ENCODE measurements at regions not wholly inside any gene's neighbourhood (a gene's known extent, or its start where the extent isn't known, plus 50 kb on each side); places are given as distances from the start of the nearest gene placed in this dataset.

DNA sequence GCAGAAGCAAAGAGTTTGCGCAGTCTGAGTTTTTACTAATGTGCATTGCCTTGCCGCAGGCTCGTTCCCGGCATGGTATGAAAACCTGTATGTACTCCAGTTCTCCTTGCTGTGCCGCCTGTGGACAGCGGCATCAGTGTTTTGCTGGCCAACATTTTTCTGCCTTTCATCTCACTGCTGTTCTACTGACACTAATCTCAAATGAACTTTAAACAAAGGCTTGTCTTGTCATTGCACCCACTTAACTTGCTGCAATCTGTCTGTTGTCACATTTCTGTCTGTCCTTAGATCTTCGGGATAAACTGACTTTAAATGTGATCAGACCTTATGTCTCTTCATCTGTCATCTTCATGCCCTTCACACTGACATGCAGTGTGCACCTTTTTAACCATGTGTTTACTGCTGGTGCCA, 71.7 kb upstream of the ZNRF2 start:
- no peaks in the 10 kb centered on the region for H3K36me3 ChIP-seq (ENCODE audit: insufficient read depth, low read length)
- no peaks in the 10 kb centered on the region for H3K4me1 ChIP-seq (ENCODE audit: insufficient read depth, low read length)
- no peaks in the 10 kb centered on the region for H3K27me3 ChIP-seq (ENCODE audit: control insufficient read depth in 1 of 2, insufficient read depth in 2 of 2, low read length in 2 of 2)
- H3K9me3 ChIP-seq (ENCODE audit: low read length): no peaks in the 10 kb centered on the region
- H3K27ac ChIP-seq (ENCODE audit: low read depth, low read length): no peak overlapping the region
- no peak overlapping the region for H3K4me3 ChIP-seq (ENCODE audit: low read depth in 1 of 2, low read length in 2 of 2)
- no peak overlapping the region for H3K9ac ChIP-seq (ENCODE audit: low read length)

DNA sequence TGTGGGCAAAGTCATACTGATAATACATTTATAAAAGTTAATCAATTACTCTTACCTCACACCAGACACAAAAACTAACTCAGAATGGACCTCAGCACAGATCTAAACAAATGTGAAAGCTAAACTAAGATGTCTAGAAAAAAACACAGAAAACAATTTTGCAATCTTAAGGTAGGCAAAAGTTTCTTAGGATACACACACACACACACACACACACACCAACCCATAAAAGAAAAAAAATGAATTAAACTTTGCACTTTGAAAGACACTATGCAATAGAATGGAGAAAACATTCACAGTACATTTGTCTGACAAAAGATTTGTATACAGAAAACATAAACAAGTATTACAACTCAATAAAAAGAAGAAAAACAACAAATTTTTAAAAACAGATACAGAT, 70.8 kb upstream of the ZNRF2 start:
- H3K27ac ChIP-seq (ENCODE audit: low read depth, low read length): no peak overlapping the region
- no peak overlapping the region for H3K4me3 ChIP-seq (ENCODE audit: low read depth in 1 of 2, low read length in 2 of 2)
- H3K36me3 ChIP-seq (ENCODE audit: insufficient read depth, low read length): no peaks in the 10 kb centered on the region
- no peak overlapping the region for H3K9ac ChIP-seq (ENCODE audit: low read length)
- no peaks in the 10 kb centered on the region for H3K4me1 ChIP-seq (ENCODE audit: insufficient read depth, low read length)
- no peaks in the 10 kb centered on the region for H3K9me3 ChIP-seq (ENCODE audit: low read length)
- no peaks in the 10 kb centered on the region for H3K27me3 ChIP-seq (ENCODE audit: control insufficient read depth in 1 of 2, insufficient read depth in 2 of 2, low read length in 2 of 2)

DNA sequence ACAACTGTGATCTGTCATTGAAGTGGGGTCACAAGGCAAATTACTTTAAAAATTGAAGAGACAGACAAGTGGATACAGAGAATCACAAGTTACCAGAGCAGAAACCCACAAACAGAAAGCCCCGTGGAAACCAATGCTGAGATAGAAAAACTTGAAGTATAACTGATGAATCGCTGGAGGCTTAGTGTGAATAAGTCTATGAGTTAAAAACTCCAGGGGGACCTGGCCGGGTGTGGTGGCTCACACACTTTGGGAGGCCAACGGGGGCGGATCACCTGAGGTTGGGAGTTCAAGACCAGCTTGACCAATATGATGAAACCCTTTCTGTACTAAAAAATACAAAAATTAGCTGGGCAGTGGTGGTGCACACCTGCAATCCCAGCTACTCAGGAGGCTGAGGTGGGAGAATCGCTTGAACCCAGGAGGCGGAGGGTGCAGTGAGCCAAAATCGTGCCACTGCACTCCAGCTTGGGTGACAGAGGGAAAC, 69.7 kb upstream of the ZNRF2 start:
- H3K4me1 ChIP-seq (ENCODE audit: insufficient read depth, low read length): no peaks in the 10 kb centered on the region
- H3K36me3 ChIP-seq (ENCODE audit: insufficient read depth, low read length): no peaks in the 10 kb centered on the region
- H3K9me3 ChIP-seq (ENCODE audit: low read length): no peaks in the 10 kb centered on the region
- no peak overlapping the region for H3K27ac ChIP-seq (ENCODE audit: low read depth, low read length)
- no peak overlapping the region for H3K4me3 ChIP-seq (ENCODE audit: low read depth in 1 of 2, low read length in 2 of 2)
- H3K27me3 ChIP-seq (ENCODE audit: control insufficient read depth in 1 of 2, insufficient read depth in 2 of 2, low read length in 2 of 2): no peaks in the 10 kb centered on the region
- no peak overlapping the region for H3K9ac ChIP-seq (ENCODE audit: low read length)

DNA sequence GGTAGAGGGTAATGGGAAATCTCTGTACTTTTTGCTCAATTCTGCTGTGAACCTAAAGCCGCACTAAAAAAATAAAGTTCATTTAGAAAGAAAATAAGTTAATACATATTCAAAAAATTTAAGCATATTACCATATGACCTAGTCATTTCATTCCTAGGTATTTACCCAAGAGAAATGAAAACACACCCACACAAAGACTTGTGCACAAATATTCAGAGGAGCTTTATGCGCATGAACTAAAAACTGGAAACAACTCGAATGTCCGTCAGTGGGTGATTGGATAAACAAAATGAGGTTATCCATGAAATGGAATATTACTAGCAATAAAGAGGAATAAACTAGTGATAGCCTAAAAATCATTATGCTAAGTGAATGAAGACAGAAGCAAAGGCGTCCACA, 62.6 kb upstream of the ZNRF2 start:
- Histone ChIP-seq H3K9ac (ENCODE audit: low read length) (no peak overlapping the region), H3K4me1 (ENCODE audit: insufficient read depth, low read length) (peaks cover 15% of the 10 kb centered on the region), H3K9me3 (ENCODE audit: low read length) (no peaks in the 10 kb centered on the region), H3K4me3 (ENCODE audit: low read depth in 1 of 2, low read length in 2 of 2) (no peak overlapping the region), H3K27ac (ENCODE audit: low read depth, low read length) (no peak overlapping the region), H3K27me3 (ENCODE audit: control insufficient read depth in 1 of 2, insufficient read depth in 2 of 2, low read length in 2 of 2) (no peaks in the 10 kb centered on the region), H3K36me3 (ENCODE audit: insufficient read depth, low read length) (no peaks in the 10 kb centered on the region)

DNA sequence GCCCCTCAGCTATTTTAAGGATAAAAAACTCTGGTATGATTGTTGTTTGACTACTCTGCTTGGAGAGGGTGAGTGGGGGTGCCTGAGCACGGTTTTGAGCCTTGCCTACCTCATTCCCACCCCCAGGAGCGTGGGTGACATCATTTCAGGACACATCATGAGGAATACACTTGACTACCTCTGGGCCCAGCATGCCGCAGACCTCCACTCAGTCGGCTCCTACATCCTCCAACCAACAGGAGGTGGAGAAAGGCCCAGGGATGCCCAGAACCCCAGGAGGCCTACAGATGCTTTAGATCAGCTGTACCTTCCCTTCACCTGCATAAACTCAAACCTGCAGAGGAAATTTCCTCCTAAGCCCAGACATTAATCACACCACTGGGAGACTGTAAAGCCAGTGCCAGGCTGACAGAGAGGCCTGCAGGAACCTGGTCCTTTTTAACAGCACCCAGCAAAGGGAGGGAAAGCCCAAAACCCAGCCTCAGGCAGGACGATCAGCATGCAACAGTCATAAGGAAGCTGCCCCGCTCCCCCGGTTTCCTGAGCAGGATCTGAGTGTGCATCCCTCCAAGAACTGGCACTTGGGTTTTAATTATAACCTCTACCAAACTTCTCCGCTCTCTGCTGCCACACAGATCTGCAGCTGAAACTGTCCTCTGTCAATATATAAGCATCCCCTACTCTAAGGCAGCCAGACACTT, 61.7 kb upstream of the ZNRF2 start:
- H3K36me3 ChIP-seq (ENCODE audit: insufficient read depth, low read length): no peaks in the 10 kb centered on the region
- no peak overlapping the region for H3K9ac ChIP-seq (ENCODE audit: low read length)
- no peaks in the 10 kb centered on the region for H3K27me3 ChIP-seq (ENCODE audit: control insufficient read depth in 1 of 2, insufficient read depth in 2 of 2, low read length in 2 of 2)
- peaks cover 15% of the 10 kb centered on the region for H3K4me1 ChIP-seq (ENCODE audit: insufficient read depth, low read length)
- H3K27ac ChIP-seq (ENCODE audit: low read depth, low read length): no peak overlapping the region
- no peaks in the 10 kb centered on the region for H3K9me3 ChIP-seq (ENCODE audit: low read length)
- H3K4me3 ChIP-seq (ENCODE audit: low read depth in 1 of 2, low read length in 2 of 2): no peak overlapping the region

DNA sequence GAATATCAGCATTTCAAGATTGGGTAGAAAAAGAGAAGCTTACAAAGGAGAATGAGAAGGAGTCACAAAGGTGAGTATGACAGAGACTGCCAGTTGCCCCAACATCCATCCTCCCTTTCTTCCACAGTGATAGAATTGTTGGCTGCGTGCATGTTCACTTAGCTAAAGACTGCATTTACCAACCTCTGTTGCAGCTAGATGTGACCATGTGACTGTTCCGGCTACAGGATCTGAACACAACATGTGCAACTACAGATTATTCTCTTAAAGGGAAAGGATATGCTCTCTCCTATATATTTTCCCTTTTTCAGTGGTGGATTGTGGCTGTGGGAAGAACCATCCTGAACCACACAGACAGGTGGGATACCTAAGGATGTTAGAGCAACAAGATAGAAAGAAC, 60.5 kb upstream of the ZNRF2 start:
- no peak overlapping the region for H3K4me3 ChIP-seq (ENCODE audit: low read depth in 1 of 2, low read length in 2 of 2)
- no peaks in the 10 kb centered on the region for H3K36me3 ChIP-seq (ENCODE audit: insufficient read depth, low read length)
- H3K4me1 ChIP-seq (ENCODE audit: insufficient read depth, low read length): peaks cover 15% of the 10 kb centered on the region
- no peaks in the 10 kb centered on the region for H3K9me3 ChIP-seq (ENCODE audit: low read length)
- H3K27me3 ChIP-seq (ENCODE audit: control insufficient read depth in 1 of 2, insufficient read depth in 2 of 2, low read length in 2 of 2): no peaks in the 10 kb centered on the region
- H3K27ac ChIP-seq (ENCODE audit: low read depth, low read length): no peak overlapping the region
- H3K9ac ChIP-seq (ENCODE audit: low read length): no peak overlapping the region

DNA sequence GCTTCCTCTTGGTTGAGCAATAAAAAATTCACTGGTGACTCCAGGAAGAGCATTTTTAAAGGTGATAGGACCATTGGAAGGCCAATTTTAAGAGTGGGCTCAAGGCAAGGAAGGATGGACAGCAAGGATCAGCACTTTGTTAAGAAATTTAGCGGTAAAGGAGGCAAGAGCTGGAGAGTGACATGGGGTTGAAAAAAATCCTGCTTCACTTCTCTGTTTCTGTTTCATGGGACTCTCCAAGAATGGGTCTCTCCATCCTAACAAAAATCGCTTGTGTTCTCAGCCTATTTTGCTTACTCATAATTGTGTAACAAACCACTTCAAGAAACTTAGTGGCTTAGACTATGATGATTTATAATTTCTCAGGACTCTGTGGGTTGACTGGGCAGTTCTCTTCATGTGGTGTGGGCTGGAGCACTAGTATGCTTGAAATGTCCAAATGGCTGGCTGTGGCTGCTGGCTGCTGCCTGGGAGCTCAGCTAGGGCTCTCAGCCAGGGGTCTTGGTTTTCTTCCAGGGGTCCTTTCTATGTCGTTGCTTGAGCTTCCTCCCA, 59.8 kb upstream of the ZNRF2 start:
- no peaks in the 10 kb centered on the region for H3K27me3 ChIP-seq (ENCODE audit: control insufficient read depth in 1 of 2, insufficient read depth in 2 of 2, low read length in 2 of 2)
- no peaks in the 10 kb centered on the region for H3K9me3 ChIP-seq (ENCODE audit: low read length)
- H3K4me1 ChIP-seq (ENCODE audit: insufficient read depth, low read length): peaks cover 15% of the 10 kb centered on the region
- no peak overlapping the region for H3K27ac ChIP-seq (ENCODE audit: low read depth, low read length)
- H3K9ac ChIP-seq (ENCODE audit: low read length): no peak overlapping the region
- no peaks in the 10 kb centered on the region for H3K36me3 ChIP-seq (ENCODE audit: insufficient read depth, low read length)
- no peak overlapping the region for H3K4me3 ChIP-seq (ENCODE audit: low read depth in 1 of 2, low read length in 2 of 2)

DNA sequence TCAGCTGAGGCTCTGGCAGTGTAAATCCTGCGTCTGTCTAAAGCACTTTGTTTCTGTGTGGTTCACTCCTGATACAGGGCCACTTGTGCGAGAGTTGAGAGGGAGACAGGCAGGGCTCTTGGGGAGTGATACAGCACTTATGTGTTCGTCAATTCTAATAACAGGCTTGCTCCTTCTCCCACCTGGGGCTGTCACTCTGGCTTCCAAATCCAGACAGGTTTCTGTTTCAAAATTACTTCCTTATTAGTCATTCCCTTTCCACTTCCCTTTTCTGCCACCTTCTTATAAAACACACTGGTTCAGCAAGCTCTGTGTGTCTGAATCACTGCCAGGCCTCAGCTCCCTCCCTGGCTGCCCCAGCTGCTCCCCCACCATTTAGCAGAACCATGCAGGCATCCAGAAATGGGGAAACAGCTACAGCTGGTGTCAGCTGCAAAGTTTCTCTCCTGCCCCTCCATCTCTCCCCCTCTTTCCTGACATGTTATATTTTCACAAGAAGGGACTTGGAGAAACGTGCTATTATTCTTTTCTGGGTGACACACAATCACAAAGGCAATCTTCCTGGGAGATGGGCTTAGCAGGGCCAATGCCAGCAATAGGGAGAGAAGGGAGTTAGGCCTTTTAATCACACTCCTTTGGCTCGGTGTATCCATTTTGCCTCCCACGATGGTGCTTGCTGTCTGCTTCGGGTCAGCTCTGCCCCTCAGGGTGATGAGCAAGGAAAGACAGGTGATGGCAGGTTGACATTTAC, 58.4 kb upstream of the ZNRF2 start:
- no peaks in the 10 kb centered on the region for H3K27me3 ChIP-seq (ENCODE audit: control insufficient read depth in 1 of 2, insufficient read depth in 2 of 2, low read length in 2 of 2)
- peak overlapping the region in 1 of 2 donors; percentile 9 for H3K4me3 ChIP-seq (ENCODE audit: low read depth in 1 of 2, low read length in 2 of 2)
- peak overlapping the region; percentile 23 for H3K9ac ChIP-seq (ENCODE audit: low read length)
- no peaks in the 10 kb centered on the region for H3K9me3 ChIP-seq (ENCODE audit: low read length)
- H3K27ac ChIP-seq (ENCODE audit: low read depth, low read length): peak overlapping the region; percentile 55
- H3K36me3 ChIP-seq (ENCODE audit: insufficient read depth, low read length): no peaks in the 10 kb centered on the region
- H3K4me1 ChIP-seq (ENCODE audit: insufficient read depth, low read length): peaks cover 15% of the 10 kb centered on the region

DNA sequence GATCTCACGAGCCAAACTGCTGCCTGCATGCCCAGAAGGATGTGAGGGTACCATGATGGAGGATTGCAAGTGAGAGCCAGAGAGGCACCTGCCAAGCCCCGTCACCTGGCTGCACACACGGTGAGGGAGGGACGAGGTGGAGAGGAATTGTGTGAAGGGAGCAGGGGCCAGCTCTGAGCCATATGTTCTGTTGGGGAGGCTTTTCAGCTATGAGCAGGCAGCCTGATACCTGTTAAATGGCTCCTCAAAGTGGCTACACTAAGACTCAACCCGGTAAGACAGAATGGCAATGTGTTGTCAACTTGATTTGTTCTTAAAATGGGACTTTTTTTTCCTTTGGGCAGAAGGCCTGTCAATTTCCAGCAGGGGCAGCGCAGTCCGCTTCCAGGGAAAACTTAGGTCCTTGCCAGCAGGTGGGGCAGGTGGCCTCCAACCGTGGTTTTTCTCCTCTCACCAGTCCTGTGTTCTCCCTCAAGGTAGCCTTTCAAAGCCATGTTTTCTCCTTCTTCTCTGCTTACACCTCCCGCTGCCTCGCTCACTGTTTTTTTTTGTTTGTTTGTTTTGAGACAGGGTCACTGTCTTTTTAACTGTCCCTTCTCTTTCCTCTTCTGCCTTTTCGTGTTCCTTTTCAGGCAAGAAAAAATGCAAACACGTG, 57.7 kb upstream of the ZNRF2 start:
- Histone ChIP-seq H3K9me3 (ENCODE audit: low read length) (no peaks in the 10 kb centered on the region), H3K27ac (ENCODE audit: low read depth, low read length) (no peak overlapping the region), H3K27me3 (ENCODE audit: control insufficient read depth in 1 of 2, insufficient read depth in 2 of 2, low read length in 2 of 2) (no peaks in the 10 kb centered on the region), H3K36me3 (ENCODE audit: insufficient read depth, low read length) (no peaks in the 10 kb centered on the region), H3K9ac (ENCODE audit: low read length) (no peak overlapping the region), H3K4me3 (ENCODE audit: low read depth in 1 of 2, low read length in 2 of 2) (no peak overlapping the region), H3K4me1 (ENCODE audit: insufficient read depth, low read length) (peaks cover 15% of the 10 kb centered on the region)

DNA sequence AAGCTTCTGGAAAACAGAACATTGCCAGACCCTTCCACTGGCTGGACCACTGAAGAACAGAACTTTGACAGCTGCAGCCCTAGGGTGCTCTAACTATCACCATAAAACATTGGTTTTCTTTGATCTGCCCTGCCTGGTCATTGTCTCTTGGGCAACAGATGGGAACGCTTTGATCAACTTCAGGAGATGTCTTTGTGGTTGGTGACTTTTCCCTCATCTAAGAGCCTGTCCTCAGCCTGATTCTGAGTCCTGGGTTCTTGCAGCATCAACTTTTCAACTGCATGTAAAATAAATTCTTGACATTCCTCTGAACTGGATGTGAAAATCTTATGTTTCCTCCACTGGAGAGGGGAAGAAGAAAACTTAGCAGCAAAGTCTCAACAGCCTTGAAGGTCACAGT, 53.1 kb upstream of the ZNRF2 start:
- Histone ChIP-seq H3K9ac (ENCODE audit: low read length) (no peak overlapping the region), H3K4me1 (ENCODE audit: insufficient read depth, low read length) (peaks cover 2% of the 10 kb centered on the region), H3K9me3 (ENCODE audit: low read length) (no peaks in the 10 kb centered on the region), H3K4me3 (ENCODE audit: low read depth in 1 of 2, low read length in 2 of 2) (no peak overlapping the region), H3K27ac (ENCODE audit: low read depth, low read length) (no peak overlapping the region), H3K27me3 (ENCODE audit: control insufficient read depth in 1 of 2, insufficient read depth in 2 of 2, low read length in 2 of 2) (no peaks in the 10 kb centered on the region), H3K36me3 (ENCODE audit: insufficient read depth, low read length) (no peaks in the 10 kb centered on the region)

DNA sequence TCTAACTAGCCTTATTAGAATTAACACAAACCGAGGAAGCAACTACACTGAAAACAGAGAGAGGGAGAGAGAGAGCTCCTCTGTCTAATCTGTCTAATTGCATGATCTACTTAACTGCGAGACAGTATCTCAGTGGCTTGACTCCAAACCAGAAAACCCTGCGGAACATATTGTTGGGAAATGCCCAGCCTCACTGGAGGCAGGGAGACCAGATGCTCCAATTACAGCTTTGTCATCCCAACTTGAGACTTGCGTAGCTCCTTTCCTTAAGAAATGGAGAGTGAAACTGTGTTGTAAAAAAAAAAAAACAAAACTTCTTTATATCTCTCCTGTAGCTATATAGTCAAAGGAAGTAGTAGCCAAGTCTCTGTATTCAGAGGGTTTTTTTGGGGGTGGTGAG, 52.0 kb upstream of the ZNRF2 start:
- Histone ChIP-seq H3K27me3 (ENCODE audit: control insufficient read depth in 1 of 2, insufficient read depth in 2 of 2, low read length in 2 of 2) (no peaks in the 10 kb centered on the region), H3K4me1 (ENCODE audit: insufficient read depth, low read length) (no peaks in the 10 kb centered on the region), H3K27ac (ENCODE audit: low read depth, low read length) (no peak overlapping the region), H3K36me3 (ENCODE audit: insufficient read depth, low read length) (no peaks in the 10 kb centered on the region), H3K9ac (ENCODE audit: low read length) (no peak overlapping the region), H3K9me3 (ENCODE audit: low read length) (no peaks in the 10 kb centered on the region), H3K4me3 (ENCODE audit: low read depth in 1 of 2, low read length in 2 of 2) (no peak overlapping the region)

All from muscle layer of colon (tissue), 2 donors.